Stimulated activated CD4-positive, alpha-beta T cell treated with anti-CD3 and anti-CD28 coated beads, TNF-alpha, amount 100 ng/mL, for 24 hours (primary cell): ENCODE measurements at regions not wholly inside any gene's neighbourhood (a gene's known extent, or its start where the extent isn't known, plus 50 kb on each side); places are given as distances from the start of the nearest gene placed in this dataset.
"Not testable (repeated sequence)": the region's sequence is repeated elsewhere in the genome, so short reads cannot be mapped to it uniquely, and the experiment has no call there.

ENCODE experiments used
- DNase-seq, 3 experiments: peaks; one replicate each; pipeline ENCODE4 v3.0.0-alpha.2; 2020; ENCODE audit warnings: low read depth in 3 of 3

DNA sequence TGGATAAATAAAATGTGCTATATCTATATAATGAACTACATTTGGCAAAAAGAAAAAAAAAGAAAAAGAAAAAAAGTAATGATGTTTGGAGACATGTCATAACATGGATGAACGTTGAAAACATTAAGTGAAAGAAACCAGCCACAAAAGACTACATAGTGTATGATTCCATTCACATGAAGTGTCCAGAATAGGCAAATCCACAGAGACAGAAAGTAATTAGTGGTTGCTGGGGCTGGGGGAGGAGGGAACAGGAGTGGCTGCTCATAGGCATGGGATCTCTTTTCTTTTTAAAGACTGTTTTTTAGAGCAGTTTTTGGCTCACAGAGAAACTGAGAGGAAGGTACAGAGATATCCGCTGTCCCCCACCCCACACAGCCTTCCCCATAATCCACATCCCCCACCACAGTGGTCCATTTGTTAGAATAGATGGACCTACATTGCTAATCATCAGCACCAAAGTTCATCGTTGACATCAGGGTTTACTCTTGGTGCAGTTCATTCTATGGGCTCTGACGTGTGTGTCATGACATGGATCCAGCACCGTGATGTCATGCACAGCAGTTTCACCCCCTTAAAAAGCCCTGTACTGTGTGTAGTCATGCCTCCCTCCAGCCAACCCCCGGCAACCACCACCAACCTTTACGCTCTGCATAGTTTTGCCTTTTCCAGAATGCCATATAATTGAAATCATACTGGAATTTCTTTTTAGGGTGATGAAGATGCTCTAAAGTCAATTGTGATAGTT is 240.9 kb upstream of the RREB1 start:
- DNase-seq = no peak

DNA sequence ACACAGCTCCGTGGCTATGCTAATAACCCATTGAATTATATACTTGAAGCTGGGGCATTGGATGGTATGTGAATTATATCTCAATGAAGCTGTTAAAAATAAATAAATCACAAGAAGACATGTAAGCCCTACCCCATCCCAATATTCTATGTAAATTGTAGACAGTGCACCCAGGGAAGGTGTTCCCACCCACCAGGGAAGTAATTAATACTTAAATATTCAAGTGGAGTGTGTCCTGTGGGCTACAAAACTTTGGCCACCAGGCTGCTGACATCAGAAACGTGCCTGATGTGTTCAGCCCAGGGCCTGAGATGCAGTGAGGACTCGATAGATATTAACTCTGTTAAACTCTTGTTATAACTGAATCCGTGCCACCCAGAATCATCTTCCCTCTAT is 240.4 kb upstream of the RREB1 start:
- no peak for DNase-seq

GRCh38 chr6:6869094-6869493 is 238.7 kb upstream of the RREB1 start:
- no peak for DNase-seq

- no peak for DNase-seq
Observed at GRCh38 chr6:6870921-6871320, 236.8 kb upstream of the RREB1 start.

DNA sequence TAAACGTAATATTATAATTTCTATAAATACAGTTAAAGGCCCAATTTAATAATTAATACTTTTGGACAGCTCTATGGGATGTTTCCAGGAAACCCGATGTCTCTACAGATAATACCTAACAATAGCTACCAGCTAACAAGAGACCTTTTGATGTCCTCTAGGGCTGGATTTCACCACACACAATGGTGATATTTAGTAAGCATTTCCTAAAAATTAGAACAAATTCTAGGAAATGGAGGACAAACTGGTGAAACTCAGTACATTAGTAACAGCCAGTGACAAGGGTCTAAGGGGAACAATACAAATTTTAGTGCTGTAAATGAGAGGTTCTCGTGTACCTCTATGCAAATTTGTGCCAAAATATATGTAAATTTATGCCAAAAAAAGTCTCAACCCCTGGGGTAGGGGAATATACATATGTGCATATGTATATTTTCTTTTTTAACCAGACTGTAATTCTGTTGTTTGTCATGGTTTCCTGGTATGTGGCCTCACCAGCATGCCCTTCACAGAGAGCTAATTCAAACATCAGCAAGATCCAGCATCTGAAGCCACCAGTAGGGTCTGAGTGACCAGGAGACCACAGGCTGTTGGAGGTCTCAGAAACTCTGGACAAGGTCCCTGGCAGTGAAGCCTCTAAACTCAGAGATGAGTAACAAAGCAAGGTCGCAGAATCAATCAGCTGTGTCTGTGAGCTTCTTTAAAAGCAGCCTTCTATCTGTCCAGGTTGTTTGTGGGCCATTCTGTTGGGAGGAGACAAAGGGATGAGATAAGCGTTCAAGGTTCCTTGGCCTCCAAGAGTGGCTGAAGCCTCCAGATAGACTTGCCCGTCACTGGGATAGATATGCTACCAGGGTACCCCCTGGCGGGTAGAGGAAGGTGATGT is 235.1 kb upstream of the RREB1 start:
- no peak for DNase-seq

DNA sequence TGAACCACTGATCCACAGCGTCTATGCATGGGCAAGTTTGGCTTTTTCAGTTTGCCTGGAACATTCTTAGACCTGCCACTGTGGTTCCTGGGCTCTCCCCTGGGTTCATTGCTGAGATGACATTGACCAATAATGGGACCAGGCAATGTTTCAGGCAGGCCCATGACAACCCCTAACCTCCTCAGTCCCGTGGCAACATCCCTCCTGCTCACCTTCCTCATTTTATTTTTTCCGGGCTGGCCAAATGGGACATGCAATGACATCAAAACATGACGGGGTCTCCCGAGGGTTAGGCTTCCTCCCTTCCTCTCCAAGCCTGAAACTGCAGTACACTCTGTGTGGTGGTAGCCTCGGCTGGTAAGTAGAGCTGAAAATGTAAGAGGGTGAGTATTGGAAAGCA is 234.0 kb upstream of the RREB1 start:
- DNase-seq = no peak

GRCh38 chr6:6875818-6876470 is 231.8 kb upstream of the RREB1 start:
- DNase-seq = no peak

DNA sequence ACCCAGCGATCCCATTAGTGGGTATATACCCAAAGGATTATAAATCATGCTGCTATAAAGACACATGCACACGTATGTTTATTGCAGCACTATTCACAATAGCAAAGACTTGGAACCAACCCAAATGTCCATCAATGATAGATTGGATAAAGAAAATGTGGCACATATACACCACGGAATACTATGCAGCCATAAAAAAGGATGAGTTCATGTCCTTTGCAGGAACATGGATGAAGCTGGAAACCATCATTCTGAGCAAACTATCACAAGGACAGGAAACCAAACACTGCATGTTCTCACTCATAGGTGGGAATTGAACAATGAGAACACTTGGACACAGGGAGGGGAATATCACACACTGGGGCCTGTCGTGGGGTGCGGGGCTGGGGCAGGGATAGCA is 230.0 kb upstream of the RREB1 start:
- not testable (repeated sequence) for DNase-seq

DNA sequence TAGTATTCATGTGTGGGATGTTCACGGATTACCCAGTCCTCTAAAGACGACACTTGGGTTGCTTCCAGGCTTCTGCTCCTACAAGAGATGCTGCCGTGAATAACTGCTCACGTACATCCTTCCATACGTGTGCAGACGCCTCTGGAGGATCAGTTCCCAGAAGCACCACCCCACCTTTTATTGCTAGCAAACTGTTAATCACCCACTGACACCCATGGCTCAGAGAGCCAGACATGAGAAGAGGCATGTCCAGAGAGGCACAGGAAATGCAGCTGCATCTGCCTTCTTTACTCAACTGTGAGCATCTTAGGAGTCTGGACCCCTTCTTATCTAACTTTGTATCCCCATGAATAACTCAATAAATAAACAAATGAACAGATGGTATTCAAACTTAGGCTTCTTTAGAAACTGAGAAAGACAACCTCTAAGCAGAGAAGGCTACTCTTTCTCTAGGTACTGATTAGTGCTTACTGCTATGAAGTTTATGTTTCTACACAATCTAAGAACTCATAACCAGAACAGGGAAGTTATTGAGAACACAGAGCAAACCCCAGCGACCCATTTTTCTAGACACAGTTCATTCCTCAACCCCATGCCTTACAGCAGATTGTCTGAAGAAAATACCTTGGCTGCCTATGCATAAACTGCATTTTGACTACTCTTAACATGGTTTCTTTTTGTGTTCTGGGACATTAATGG is 228.7 kb upstream of the RREB1 start:
- DNase-seq = no peak

- not testable (repeated sequence) for DNase-seq
Observed at GRCh38 chr6:6879586-6879974, 228.2 kb upstream of the RREB1 start.

DNA sequence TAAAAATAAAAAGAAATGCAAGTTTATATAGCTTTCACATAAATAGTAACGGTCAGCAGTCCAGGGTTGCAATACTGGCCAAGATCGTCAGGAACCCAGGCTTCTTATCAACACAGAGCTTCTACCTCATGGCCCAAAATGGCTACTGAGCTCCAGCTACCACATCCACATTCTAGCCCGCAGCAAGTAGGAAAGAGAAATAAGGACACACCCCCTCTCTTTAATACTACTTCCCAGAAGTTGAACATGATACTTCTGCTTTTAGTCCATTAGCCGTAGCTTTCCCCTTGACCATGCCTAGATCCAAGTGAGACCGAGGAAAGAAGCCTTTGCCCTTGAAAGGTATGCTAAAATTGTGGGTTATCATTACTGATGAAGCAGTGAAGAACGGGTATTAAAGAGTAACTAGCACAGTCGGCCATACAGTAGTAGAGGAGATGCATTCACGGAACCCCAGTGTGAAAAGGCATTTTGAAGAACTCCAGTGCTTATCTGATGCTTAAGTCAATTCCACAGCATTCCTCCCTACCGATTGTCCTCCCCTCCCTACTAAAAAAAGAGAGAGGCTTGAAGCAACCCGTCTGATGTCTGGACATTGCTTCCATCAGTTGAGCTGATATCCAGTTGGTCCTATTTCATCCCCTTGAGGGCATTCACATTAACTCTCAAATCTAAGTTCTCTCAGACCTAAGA is 226.9 kb upstream of the RREB1 start:
- DNase-seq = no peak

- no peak for DNase-seq
Observed at GRCh38 chr6:6881438-6882225, 226.1 kb upstream of the RREB1 start.

GRCh38 chr6:6882592-6882991 is 225.2 kb upstream of the RREB1 start:
- DNase-seq = no peak

GRCh38 chr6:6883011-6883410 is 224.8 kb upstream of the RREB1 start:
- DNase-seq = no peak

DNA sequence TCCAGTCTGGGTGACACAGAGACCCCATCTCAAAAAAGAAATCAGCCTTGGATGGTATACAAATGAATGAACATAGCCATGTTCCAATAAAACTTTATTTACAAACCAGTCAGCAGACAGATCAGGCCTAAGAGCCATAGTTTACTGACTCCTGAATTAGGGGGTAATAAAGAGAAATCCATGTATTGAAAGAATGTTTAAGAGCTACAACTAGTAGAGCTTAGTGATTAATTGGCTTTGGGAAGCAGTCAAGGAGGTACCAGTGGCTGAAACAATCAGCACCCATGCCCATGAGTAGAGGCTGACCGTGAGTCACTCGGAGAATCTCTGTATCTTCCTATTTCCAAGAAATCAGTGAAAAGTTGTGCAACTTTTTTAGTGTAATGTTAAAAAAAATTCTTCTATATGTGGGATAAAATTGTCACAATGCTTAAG is 223.6 kb upstream of the RREB1 start:
- DNase-seq = no peak

DNA sequence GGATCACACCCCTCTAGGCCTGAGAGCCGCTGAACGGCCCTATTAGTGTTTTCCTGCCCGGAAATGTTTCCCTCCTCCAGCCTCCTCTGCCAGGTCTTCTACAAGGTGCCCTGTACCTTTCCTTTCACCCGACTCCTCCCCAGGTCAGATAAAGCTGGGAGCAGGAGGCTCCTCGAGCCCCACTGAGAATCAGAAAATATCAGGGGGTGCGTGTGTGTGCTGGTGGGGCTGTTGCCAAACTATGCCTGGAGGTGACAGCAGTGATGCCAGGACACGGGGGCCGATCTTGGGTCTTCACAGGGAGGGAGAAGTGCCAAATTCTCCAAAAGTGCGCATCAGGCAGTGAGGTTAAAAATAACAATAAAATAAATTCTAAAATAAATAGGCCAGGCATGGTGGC is 222.8 kb upstream of the RREB1 start:
- no peak for DNase-seq

DNA sequence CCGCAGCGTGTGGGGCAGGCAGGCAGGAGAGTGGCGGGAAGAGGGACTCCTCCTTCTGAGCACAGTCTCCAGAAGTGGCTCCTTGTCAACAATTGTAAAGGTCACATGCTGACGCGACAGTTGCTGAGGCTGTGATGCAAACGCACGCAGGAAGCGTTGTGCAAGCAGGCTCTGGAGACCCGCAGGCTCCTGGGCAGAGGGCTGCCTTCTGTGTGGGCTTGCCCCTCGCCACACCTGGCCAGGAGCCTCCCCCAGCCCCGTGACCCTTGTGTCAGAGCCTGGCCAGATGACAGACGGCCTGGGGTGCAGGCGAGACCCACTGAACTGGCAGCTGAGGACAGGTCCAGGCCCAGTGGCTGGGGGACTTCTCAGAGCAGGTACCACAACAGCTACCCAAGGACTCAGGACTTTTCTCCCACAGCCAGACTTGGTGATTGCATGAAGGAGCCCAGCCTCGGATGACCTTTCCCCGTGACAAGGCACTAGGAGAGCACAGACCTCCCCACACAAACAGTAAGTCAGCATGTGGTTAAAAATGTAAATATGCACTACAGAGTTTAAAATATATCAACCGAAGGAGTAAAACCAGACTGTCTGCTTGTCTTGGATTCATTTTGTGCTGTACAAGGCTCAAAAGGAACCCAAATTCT is 222.1 kb upstream of the RREB1 start:
- no peak for DNase-seq

DNA sequence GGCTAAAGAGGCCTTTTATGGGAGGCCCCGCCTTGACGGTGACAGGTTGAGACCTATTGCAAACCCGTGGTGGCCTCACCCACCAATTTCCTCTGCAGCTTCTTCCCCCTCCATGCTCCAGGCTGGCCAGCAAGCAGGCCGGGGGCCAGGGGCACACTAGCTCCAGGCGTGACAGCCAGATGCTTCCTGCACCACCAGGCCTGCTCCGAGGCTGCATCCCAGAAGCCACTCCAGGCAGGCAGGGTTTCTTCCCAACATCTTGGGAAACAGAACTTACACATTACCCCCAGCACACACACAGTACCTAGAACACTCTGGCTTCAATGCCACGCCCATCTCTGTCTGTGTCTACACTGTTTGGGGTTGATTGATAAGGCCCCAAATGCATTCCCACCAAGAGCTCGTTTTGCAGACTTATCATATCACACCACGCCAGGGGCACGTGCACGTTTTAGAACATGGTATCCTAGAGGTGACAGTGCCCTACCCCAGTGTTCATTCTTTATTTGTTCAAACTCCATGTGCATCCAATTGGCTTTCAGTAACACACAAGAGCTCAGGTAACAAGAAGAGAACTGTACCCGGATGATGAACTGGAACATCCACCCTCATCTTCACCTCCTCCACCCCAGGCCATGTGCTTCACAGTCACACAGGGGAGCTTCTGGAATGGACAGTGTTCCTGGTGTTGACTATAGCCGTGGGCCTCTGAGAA is 221.4 kb upstream of the RREB1 start:
- DNase-seq = no peak

- no peak for DNase-seq
Observed at GRCh38 chr6:6886886-6887285, 220.9 kb upstream of the RREB1 start.
